22Rv1 (cell line): ENCODE measurements at regions not wholly inside any gene's neighbourhood (a gene's known extent, or its start where the extent isn't known, plus 50 kb on each side); places are given as distances from the start of the nearest gene placed in this dataset.

Source experiments
- H3K27ac ChIP-seq: fragments of 450-650 bp; 2 replicates; pipeline ENCODE4 v1.5.1; 2017
- CTCF ChIP-seq: fragments of 450-650 bp; IDR thresholded peaks from 2 replicates; pipeline ENCODE4 v1.5.1; 2017; ENCODE audit warnings: mild to moderate bottlenecking
- ZFX ChIP-seq: fragments of 450-650 bp; IDR thresholded peaks from 2 replicates; pipeline ENCODE4 v1.6.1; 2017; ENCODE audit warnings: antibody characterized with exemption, borderline replicate concordance

- no peak overlapping the region for H3K27ac ChIP-seq
- no peak for TF ChIP-seq ZFX
- no peak for TF ChIP-seq CTCF
Observed at GRCh38 chr10:111338035-111338434, 261.2 kb downstream of the ADRA2A start.

GRCh38 chr10:111338805-111339204, 262.0 kb downstream of the ADRA2A start:
- H3K27ac ChIP-seq, result no peak overlapping the region
- TF ChIP-seq CTCF (no peak), ZFX (no peak)

GRCh38 chr10:111344804-111345203, 268.0 kb downstream of the ADRA2A start:
- no peak overlapping the region for H3K27ac ChIP-seq
- TF ChIP-seq CTCF, result peak; percentile 69
- no peak for TF ChIP-seq ZFX

GRCh38 chr10:111347386-111348013, 270.7 kb downstream of the ADRA2A start:
- TF ChIP-seq ZFX (no peak), CTCF (no peak)
- no peak overlapping the region for H3K27ac ChIP-seq

GRCh38 chr10:111348076-111348475, 271.2 kb downstream of the ADRA2A start:
- TF ChIP-seq ZFX (no peak), CTCF (no peak)
- no peak overlapping the region for H3K27ac ChIP-seq

DNA sequence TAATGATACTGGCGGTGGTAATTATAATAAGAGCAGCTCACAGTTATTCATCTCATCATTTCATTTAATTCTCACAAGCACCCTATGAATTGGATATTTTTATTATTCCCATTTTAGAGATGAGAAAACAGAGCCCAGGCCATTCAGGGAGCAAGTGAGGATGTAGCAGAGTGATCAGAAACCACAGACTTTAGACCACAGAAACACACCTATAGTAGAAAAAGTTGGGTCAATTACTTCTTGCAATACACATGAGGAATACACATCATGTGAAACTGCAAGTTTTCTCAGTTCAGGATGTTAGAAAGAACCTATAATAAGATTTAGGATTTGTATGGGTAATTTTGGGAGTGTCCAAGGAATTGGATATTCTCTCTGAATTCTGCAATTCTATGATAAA, 278.0 kb downstream of the ADRA2A start:
- TF ChIP-seq ZFX (no peak), CTCF (no peak)
- H3K27ac ChIP-seq, result no peak overlapping the region

DNA sequence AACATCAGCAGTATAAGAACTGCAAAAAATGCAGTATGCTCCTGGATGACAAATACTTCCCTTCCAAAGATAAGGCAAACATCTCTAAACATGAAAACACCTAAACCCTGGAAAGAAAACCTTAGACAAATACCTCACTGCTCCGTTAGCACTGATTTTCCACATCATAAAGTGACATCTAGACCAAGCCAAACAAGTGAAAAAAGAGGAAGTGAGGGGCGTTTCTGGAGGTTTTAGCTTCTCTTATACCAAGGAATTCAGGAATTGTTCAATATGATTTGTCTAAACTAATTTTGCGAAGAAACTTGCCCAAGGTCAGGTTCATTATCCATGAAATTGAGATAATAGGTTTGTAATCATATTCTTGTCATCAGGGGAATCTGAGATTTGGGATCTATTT, 279.7 kb downstream of the ADRA2A start:
- no peak for TF ChIP-seq CTCF
- TF ChIP-seq ZFX, result no peak
- no peak overlapping the region for H3K27ac ChIP-seq
